ENCODE measurements at regions not wholly inside any gene's neighbourhood (a gene's known extent, or its start where the extent isn't known, plus 50 kb on each side); places are given as distances from the start of the nearest gene placed in this dataset.
A peak's percentile ranks its signal among the peaks of the same experiment; 100 is the strongest.

DNA sequence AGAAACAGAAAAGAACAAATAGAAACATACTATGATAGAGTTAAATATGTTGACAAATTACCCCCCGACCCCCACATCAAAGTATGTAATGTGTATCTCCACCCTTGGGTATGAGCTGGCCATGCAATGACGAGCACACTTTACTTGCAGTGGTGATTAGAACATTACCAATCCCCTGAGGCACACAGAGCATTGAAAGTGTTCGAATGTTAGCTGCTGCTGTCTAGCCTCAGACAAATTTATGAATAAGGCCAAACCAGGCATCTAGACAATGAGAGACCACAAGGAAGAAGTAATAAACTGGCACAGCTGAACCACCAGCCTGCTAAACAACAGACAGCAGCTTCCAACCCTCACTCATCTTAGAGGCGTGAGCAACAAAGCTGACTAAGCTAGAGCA is 380.5 kb downstream of the DSEL start:
- no peaks in the 10 kb centered on the region for H3K27me3 Mint-ChIP-seq (ENCODE audit: insufficient read depth, low read depth)
- Histone ChIP-seq H2AFZ (replicated peaks) (no peak overlapping the region), H3K9ac (no peak overlapping the region), H4K20me1 (ENCODE audit: low read depth) (no peaks in the 10 kb centered on the region), H3K9me3 (ENCODE audit: low read depth) (no peaks in the 10 kb centered on the region), H3K79me2 (ENCODE audit: low read depth) (no peaks in the 10 kb centered on the region), H3K4me2 (no peak overlapping the region), H3K27me3 (no peaks in the 10 kb centered on the region), H3K4me3 (no peak overlapping the region), H3K27ac (no peak overlapping the region), H3K36me3 (no peaks in the 10 kb centered on the region), H3K4me1 (peaks cover 6% of the 10 kb centered on the region), H3F3A (ENCODE audit: low read depth) (no peaks in the 10 kb centered on the region)
- H3K4me1 Mint-ChIP-seq: peaks cover 8% of the 10 kb centered on the region
- no peaks in the 10 kb centered on the region for H3K36me3 Mint-ChIP-seq
- no peak overlapping the region for H3K4me3 Mint-ChIP-seq
- DNase-seq (ENCODE audit: low spot score): no peak
- H3K9me3 Mint-ChIP-seq: no peaks in the 10 kb centered on the region
- peak overlapping the region; percentile 76 for H3K27ac Mint-ChIP-seq
- TF ChIP-seq EZH2 (IDR thresholded peaks at IDR 0.05): no peak
- no peak for TF ChIP-seq EZH2phosphoT487 (IDR thresholded peaks at IDR 0.05)
- TF ChIP-seq, protein P1, sequence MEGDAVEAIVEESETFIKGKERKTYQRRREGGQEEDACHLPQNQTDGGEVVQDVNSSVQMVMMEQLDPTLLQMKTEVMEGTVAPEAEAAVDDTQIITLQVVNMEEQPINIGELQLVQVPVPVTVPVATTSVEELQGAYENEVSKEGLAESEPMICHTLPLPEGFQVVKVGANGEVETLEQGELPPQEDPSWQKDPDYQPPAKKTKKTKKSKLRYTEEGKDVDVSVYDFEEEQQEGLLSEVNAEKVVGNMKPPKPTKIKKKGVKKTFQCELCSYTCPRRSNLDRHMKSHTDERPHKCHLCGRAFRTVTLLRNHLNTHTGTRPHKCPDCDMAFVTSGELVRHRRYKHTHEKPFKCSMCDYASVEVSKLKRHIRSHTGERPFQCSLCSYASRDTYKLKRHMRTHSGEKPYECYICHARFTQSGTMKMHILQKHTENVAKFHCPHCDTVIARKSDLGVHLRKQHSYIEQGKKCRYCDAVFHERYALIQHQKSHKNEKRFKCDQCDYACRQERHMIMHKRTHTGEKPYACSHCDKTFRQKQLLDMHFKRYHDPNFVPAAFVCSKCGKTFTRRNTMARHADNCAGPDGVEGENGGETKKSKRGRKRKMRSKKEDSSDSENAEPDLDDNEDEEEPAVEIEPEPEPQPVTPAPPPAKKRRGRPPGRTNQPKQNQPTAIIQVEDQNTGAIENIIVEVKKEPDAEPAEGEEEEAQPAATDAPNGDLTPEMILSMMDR (IDR thresholded peaks at IDR 0.05): no peak

DNA sequence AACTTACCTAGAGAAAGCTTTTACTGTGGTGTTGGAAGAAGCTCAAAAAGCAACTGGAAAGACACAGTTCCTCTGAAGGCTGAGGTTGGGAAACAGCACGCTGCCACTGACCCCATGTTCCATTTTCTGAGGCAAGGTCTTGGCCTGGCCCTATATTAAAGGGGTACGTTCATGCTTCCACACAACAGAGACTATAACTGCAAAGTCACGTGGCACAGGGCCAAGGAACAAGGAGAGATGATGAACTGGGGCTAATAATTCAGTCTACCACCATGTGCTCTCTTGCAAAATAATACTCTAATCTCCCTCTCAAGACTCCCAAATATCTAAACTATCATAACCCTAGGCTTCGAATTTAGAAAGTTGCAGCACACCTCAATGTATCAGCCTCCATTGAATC is 381.6 kb downstream of the DSEL start:
- no peak overlapping the region for H3K4me2 ChIP-seq
- Mint-ChIP-seq H3K36me3 (no peaks in the 10 kb centered on the region), H3K27me3 (ENCODE audit: insufficient read depth, low read depth) (no peaks in the 10 kb centered on the region), H3K4me1 (peaks cover 8% of the 10 kb centered on the region), H3K27ac (peak overlapping the region; percentile 50), H3K9me3 (no peaks in the 10 kb centered on the region), H3K4me3 (no peak overlapping the region)
- H2AFZ ChIP-seq (replicated peaks): no peak overlapping the region
- no peaks in the 10 kb centered on the region for H3K79me2 ChIP-seq (ENCODE audit: low read depth)
- DNase-seq (ENCODE audit: low spot score): no peak
- H3K27ac ChIP-seq: no peak overlapping the region
- no peak overlapping the region for H3K4me3 ChIP-seq
- H3K27me3 ChIP-seq: no peaks in the 10 kb centered on the region
- TF ChIP-seq, protein P1 (IDR thresholded peaks at IDR 0.05): no peak
- TF ChIP-seq EZH2phosphoT487 (IDR thresholded peaks at IDR 0.05) (no peak), EZH2 (IDR thresholded peaks at IDR 0.05) (no peak)
- H3K36me3 ChIP-seq: no peaks in the 10 kb centered on the region
- H4K20me1 ChIP-seq (ENCODE audit: low read depth): no peaks in the 10 kb centered on the region
- no peaks in the 10 kb centered on the region for H3F3A ChIP-seq (ENCODE audit: low read depth)
- H3K9me3 ChIP-seq (ENCODE audit: low read depth): no peaks in the 10 kb centered on the region
- H3K4me1 ChIP-seq: peaks cover 6% of the 10 kb centered on the region
- no peak overlapping the region for H3K9ac ChIP-seq

DNA sequence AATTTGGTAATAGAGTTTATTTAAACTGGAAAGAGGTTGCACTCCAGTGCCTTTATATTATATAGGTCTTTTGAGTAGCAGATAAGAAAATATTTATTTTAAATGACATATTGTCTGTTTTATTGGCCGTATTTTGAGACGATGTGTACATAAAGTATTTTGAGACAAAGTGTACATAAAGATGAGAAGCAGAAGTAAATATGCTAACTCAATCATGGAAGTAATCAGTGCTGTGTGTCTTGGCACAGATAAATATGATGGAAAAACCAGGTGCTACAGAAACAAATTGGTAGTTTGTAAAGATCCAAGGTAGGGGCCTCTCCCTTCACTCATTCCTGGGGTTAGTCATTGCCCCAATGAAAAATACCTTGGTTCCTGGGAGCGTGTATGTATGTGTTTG is 382.9 kb downstream of the DSEL start:
- Histone ChIP-seq H3K27me3 (no peaks in the 10 kb centered on the region), H3K9me3 (ENCODE audit: low read depth) (no peaks in the 10 kb centered on the region), H4K20me1 (ENCODE audit: low read depth) (no peaks in the 10 kb centered on the region), H3K4me1 (peaks cover 6% of the 10 kb centered on the region), H3K4me2 (no peak overlapping the region), H3K4me3 (no peak overlapping the region), H3K9ac (no peak overlapping the region), H3F3A (ENCODE audit: low read depth) (no peaks in the 10 kb centered on the region), H3K27ac (no peak overlapping the region), H3K79me2 (ENCODE audit: low read depth) (no peaks in the 10 kb centered on the region), H3K36me3 (no peaks in the 10 kb centered on the region), H2AFZ (replicated peaks) (no peak overlapping the region)
- peaks cover 8% of the 10 kb centered on the region for H3K4me1 Mint-ChIP-seq
- H3K27ac Mint-ChIP-seq: no peak overlapping the region
- H3K27me3 Mint-ChIP-seq (ENCODE audit: insufficient read depth, low read depth): no peaks in the 10 kb centered on the region
- DNase-seq (ENCODE audit: low spot score): no peak
- H3K9me3 Mint-ChIP-seq: no peaks in the 10 kb centered on the region
- TF ChIP-seq EZH2 (IDR thresholded peaks at IDR 0.05): no peak
- TF ChIP-seq EZH2phosphoT487 (IDR thresholded peaks at IDR 0.05): no peak
- TF ChIP-seq, protein P1 (IDR thresholded peaks at IDR 0.05): no peak
- no peaks in the 10 kb centered on the region for H3K36me3 Mint-ChIP-seq
- no peak overlapping the region for H3K4me3 Mint-ChIP-seq
